CD14-positive monocyte (primary cell): ENCODE measurements at regions not wholly inside any gene's neighbourhood (a gene's known extent, or its start where the extent isn't known, plus 50 kb on each side); places are given as distances from the start of the nearest gene placed in this dataset.

ENCODE experiments used
- DNase-seq, 3 donors: peaks; one replicate each; pipeline ENCODE4 v3.0.0-alpha.2; 2011 to 2022
- H2AFZ ChIP-seq: 2 replicates; pipeline ENCODE4 v1.6.0; 2012; ENCODE audit warnings: mild to moderate bottlenecking, low read depth, low read length, inconsistent platforms; ENCODE audit not compliant: insufficient read depth, poor library complexity, severe bottlenecking
- H3K27ac ChIP-seq, 2 donors: 1 replicate in 1 of 2; 2 replicates in 1 of 2; pipeline ENCODE4 v1.5.1; 2012 to 2013; ENCODE audit warnings: low read length in 2 of 2, control low read depth in 1 of 2, inconsistent platforms in 1 of 2, low read depth in 1 of 2, mild to moderate bottlenecking in 1 of 2
- H3K27me3 ChIP-seq, 2 donors: one replicate each; pipeline versions ENCODE4 v1.6.0 to v1.6.1; 2011 to 2013; ENCODE audit warnings: low read length in 2 of 2; ENCODE audit not compliant: control insufficient read depth in 2 of 2, insufficient read depth in 2 of 2
- H3K36me3 ChIP-seq, 2 donors: replicated peaks in 1 of 2; 1 replicate in 1 of 2; 2 replicates in 1 of 2; pipeline versions ENCODE4 v1.5.1 to v1.6.1; 2012 to 2013; ENCODE audit warnings: low read length in 2 of 2, control low read depth in 1 of 2, inconsistent platforms in 1 of 2, mild to moderate bottlenecking in 1 of 2; ENCODE audit not compliant: insufficient read depth in 2 of 2, control insufficient read depth in 1 of 2
- H3K4me1 ChIP-seq, 2 donors: 1 replicate in 1 of 2; 2 replicates in 1 of 2; pipeline versions ENCODE4 v1.5.1 to v1.6.1; 2012 to 2013; ENCODE audit warnings: low read length in 2 of 2, control low read depth in 1 of 2, inconsistent platforms in 1 of 2, mild to moderate bottlenecking in 1 of 2, moderate library complexity in 1 of 2; ENCODE audit not compliant: insufficient read depth in 2 of 2, control insufficient read depth in 1 of 2
- H3K4me2 ChIP-seq: replicated peaks from 2 replicates; pipeline ENCODE3; 2012; ENCODE audit warnings: low read length, moderate library complexity, mild to moderate bottlenecking; ENCODE audit not compliant: poor library complexity, severe bottlenecking; ENCODE audit errors: extremely low read depth
- H3K4me3 ChIP-seq, 3 experiments: fragments of 200-600 bp in 1 of 3; sonication (generic) in 1 of 3; replicated peaks in 1 of 3; 1 replicate in 2 of 3; 2 replicates in 1 of 3; pipeline ENCODE4 v1.5.1; 2011 to 2013; ENCODE audit warnings: low read length in 3 of 3, mild to moderate bottlenecking in 3 of 3, control low read depth in 2 of 3, low read depth in 2 of 3, inconsistent platforms in 1 of 3, moderate library complexity in 1 of 3
- H3K79me2 ChIP-seq: 2 replicates; pipeline ENCODE4 v1.6.0; 2012; ENCODE audit warnings: mild to moderate bottlenecking, control low read depth, inconsistent platforms, low read length, moderate library complexity; ENCODE audit not compliant: insufficient read depth
- H3K9ac ChIP-seq: 2 replicates; pipeline ENCODE4 v1.6.0; 2017; ENCODE audit warnings: low read length, mild to moderate bottlenecking; ENCODE audit not compliant: insufficient read depth, poor library complexity, severe bottlenecking
- H3K9me3 ChIP-seq, 2 donors: replicated peaks in 1 of 2; 1 replicate in 1 of 2; 2 replicates in 1 of 2; pipeline versions ENCODE4 v1.5.1 to v1.6.1; 2012 to 2013; ENCODE audit warnings: low read length in 2 of 2, control low read depth in 1 of 2; ENCODE audit not compliant: control insufficient read depth in 1 of 2, insufficient read depth in 1 of 2
- H4K20me1 ChIP-seq: 2 replicates; pipeline ENCODE4 v1.6.0; 2012; ENCODE audit warnings: mild to moderate bottlenecking, low read length, control low read depth, moderate library complexity; ENCODE audit not compliant: insufficient read depth
- H3K27ac Mint-ChIP-seq, 7 donors: one replicate each; pipeline ENCODE4 v1.8.0; 2020; ENCODE audit warnings: mild to moderate bottlenecking in 7 of 7, mixed read lengths in 7 of 7, moderate library complexity in 6 of 7, inconsistent platforms in 2 of 7
- H3K27me3 Mint-ChIP-seq, 3 donors: one replicate each; pipeline ENCODE4 v1.8.0; 2021 to 2022; ENCODE audit warnings: low read depth in 3 of 3, mild to moderate bottlenecking in 3 of 3, mixed read lengths in 3 of 3, moderate library complexity in 3 of 3, inconsistent platforms in 1 of 3
- H3K36me3 Mint-ChIP-seq, 2 donors: one replicate each; pipeline ENCODE4 v1.8.0; 2020; ENCODE audit warnings: mixed read lengths in 2 of 2, inconsistent platforms in 1 of 2, mild to moderate bottlenecking in 1 of 2
- H3K4me1 Mint-ChIP-seq: one replicate; pipeline ENCODE4 v1.8.0; 2020; ENCODE audit warnings: mild to moderate bottlenecking, mixed read lengths
- H3K4me3 Mint-ChIP-seq, 2 donors: one replicate each; pipeline ENCODE4 v1.8.0; 2020; ENCODE audit warnings: mild to moderate bottlenecking in 2 of 2, mixed read lengths in 2 of 2, moderate library complexity in 1 of 2
- H3K9me3 Mint-ChIP-seq, 7 donors: one replicate each; pipeline ENCODE4 v1.8.0; 2020 to 2022; ENCODE audit warnings: mixed read lengths in 7 of 7, mild to moderate bottlenecking in 6 of 7, moderate library complexity in 6 of 7, inconsistent platforms in 2 of 7
- CTCF ChIP-seq: fragments of 200-600 bp; IDR thresholded peaks from one replicate; pipeline ENCODE4 v1.8.0; 2022; ENCODE audit warnings: antibody characterized with exemption, mild to moderate bottlenecking
- WGBS: methylation state at CpG from one replicate; pipeline ENCODE4 v1.1.5; 2013; ENCODE audit warnings: missing lambda C conversion rate; ENCODE audit not compliant: insufficient coverage; 5-methylcytosine and 5-hydroxymethylcytosine counted together
- intact Hi-C, 2 donors: fragments of 100-400 bp; cut with micrococcal nuclease; formaldehyde crosslinking; loops; one replicate each; pipeline versions ENCODE4 v1.15.0 to v1.15.1; 2023

- intact Hi-C loops = no loop called here
- H3K9me3 Mint-ChIP-seq = peaks cover 0 to 11% (median 3%) of the 10 kb centered on the region in 7 donors
- no peaks in the 10 kb centered on the region for H3K79me2 ChIP-seq
- WGBS = no CpG with 5 or more reads among the region's 3 CpGs
- no peak overlapping the region for H3K27ac ChIP-seq
- H3K36me3 Mint-ChIP-seq = no peaks in the 10 kb centered on the region
- no peaks in the 10 kb centered on the region for H3K4me1 Mint-ChIP-seq
- H3K4me3 Mint-ChIP-seq = no peak overlapping the region
- no peak overlapping the region for H3K4me3 ChIP-seq
- H3K27ac Mint-ChIP-seq = no peak overlapping the region
- no peak for DNase-seq
- H3K4me2 ChIP-seq = no peak overlapping the region
- H3K9ac ChIP-seq = no peak overlapping the region
- no peak for TF ChIP-seq CTCF
- no peaks in the 10 kb centered on the region for H3K27me3 ChIP-seq
- no peaks in the 10 kb centered on the region for H3K9me3 ChIP-seq
- peaks cover 0 to 2% (median 0%) of the 10 kb centered on the region in 3 donors for H3K27me3 Mint-ChIP-seq
- H3K4me1 ChIP-seq = no peaks in the 10 kb centered on the region
- H3K36me3 ChIP-seq = no peaks in the 10 kb centered on the region
- no peaks in the 10 kb centered on the region for H4K20me1 ChIP-seq
- H2AFZ ChIP-seq = no peak overlapping the region
Measured at GRCh38 chr9:81394881-81395675, 294.3 kb downstream of the TLE1 start.

- no peak overlapping the region for H3K4me3 ChIP-seq
- no peaks in the 10 kb centered on the region for H3K4me1 Mint-ChIP-seq
- no peak for TF ChIP-seq CTCF
- H3K36me3 Mint-ChIP-seq = no peaks in the 10 kb centered on the region
- no peaks in the 10 kb centered on the region for H4K20me1 ChIP-seq
- no peak overlapping the region for H3K27ac Mint-ChIP-seq
- no peaks in the 10 kb centered on the region for H3K4me1 ChIP-seq
- DNase-seq = no peak
- peaks cover 0 to 2% (median 0%) of the 10 kb centered on the region in 3 donors for H3K27me3 Mint-ChIP-seq
- H3K36me3 ChIP-seq = no peaks in the 10 kb centered on the region
- H3K27me3 ChIP-seq = no peaks in the 10 kb centered on the region
- H3K27ac ChIP-seq = no peak overlapping the region
- no peak overlapping the region for H3K4me2 ChIP-seq
- H2AFZ ChIP-seq = no peak overlapping the region
- 100% methylated on average over 1 of the region's 6 CpGs for WGBS
- H3K79me2 ChIP-seq = no peaks in the 10 kb centered on the region
- H3K9me3 Mint-ChIP-seq = peaks cover 0 to 8% (median 3%) of the 10 kb centered on the region in 7 donors
- intact Hi-C loops = no loop called here
- no peaks in the 10 kb centered on the region for H3K9me3 ChIP-seq
- H3K4me3 Mint-ChIP-seq = no peak overlapping the region
- H3K9ac ChIP-seq = no peak overlapping the region
Measured at GRCh38 chr9:81393985-81394811, 295.1 kb downstream of the TLE1 start.
